Stimulated activated CD8-positive, alpha-beta memory T cell treated with anti-CD3 and anti-CD28 coated beads, Interleukin-15, amount 100 ng/mL, for 4 hours (primary cell): ENCODE measurements at regions not wholly inside any gene's neighbourhood (a gene's known extent, or its start where the extent isn't known, plus 50 kb on each side); places are given as distances from the start of the nearest gene placed in this dataset.
"Not testable (repeated sequence)": the region's sequence is repeated elsewhere in the genome, so short reads cannot be mapped to it uniquely, and the experiment has no call there.

Experiments
- DNase-seq, 2 donors: peaks; one replicate each; pipeline ENCODE4 v3.0.0-alpha.2; 2020; ENCODE audit warnings: low read depth in 2 of 2

DNA sequence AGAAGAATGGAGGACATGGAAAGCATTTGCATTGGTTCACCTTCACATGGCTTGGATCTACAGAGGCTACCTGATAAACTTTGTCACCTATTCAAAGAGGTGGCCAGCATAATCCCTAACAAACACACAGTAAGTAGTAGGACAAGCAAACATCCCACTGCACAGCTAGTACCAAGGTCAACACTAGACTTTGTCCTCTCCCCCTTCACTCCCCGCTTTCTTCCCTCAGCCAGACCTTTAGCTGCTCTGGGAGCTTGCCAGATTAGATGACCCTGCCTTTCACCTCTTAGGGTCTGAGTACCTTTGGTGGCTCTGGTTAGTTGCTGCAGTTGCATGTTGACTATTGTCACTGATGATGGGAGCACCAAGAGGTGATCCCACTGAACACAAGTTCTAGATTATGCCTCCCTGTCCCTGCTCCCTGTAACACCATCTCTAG is 211.3 kb downstream of the CCDC74A start:
- DNase-seq: not testable (repeated sequence)

- no peak for DNase-seq
These were observed 226.2 kb downstream of the CCDC74A start for GRCh38 chr2:131753640-131754561.

DNA sequence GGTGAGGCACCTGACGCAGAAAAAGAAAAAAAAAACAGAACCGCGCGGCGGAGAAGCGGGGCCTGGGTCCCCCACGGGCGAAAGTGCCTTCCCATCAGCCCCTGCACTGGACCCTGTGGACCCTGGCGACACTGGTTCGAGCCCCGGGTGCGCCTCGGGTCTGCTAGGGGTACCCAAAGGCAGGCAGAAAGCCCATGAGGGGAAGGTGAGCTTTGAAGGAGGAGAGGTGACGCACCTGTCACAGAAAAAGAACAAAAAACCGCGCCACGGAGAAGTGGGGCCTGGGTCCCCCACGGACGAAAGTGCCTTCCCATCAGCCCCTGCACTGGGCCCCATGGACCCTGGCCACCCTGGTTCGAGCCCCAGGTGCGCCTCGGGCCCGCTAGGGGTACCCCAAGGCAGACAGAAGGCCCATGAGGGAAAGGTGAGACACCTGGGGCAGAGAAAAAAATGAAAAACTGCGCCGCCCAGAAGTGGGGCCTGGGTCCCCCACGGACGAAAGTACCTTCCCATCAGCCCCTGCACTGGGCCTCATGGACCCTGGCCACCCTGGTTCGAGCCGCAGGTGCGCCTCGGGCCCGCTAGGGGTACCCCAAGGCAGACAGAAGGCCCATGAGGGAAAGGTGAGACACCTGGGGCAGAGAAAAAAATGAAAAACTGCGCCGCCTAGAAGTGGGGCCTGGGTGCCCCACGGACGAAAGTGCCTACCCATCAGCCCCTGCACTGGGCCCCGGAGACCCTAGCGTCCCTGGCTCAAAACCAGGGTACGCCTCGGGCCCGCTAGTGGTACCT is 227.4 kb downstream of the CCDC74A start:
- DNase-seq: no peak

GRCh38 chr2:131756141-131756907 is 228.6 kb downstream of the CCDC74A start:
- no peak for DNase-seq

- DNase-seq: not testable (repeated sequence)
These were observed 231.3 kb downstream of the CCDC74A start for GRCh38 chr2:131758941-131759340.

GRCh38 chr2:131774955-131775555 is 247.4 kb downstream of the CCDC74A start:
- DNase-seq: not testable (repeated sequence)

GRCh38 chr2:131775903-131776506 is 248.3 kb downstream of the CCDC74A start:
- not testable (repeated sequence) for DNase-seq

DNA sequence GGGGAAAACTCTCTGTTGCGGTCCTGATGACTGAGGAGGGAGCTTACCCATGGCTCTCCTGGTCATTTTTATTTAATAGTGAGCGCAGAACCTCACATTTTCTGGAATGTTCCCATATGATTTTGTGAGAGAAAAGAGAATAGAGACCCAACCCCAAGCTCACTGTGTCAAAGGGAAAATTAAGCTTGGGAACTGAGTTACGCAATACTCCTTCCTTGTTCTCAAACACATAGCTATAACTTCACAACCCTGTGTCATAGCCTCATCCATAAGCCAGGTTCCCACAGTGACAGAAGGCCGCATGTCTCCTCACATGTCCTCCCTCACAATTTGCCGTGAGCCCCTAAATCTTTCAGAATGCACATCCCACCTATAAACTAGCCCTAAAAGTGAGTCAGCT is 252.8 kb downstream of the CCDC74A start:
- DNase-seq: not testable (repeated sequence)

DNA sequence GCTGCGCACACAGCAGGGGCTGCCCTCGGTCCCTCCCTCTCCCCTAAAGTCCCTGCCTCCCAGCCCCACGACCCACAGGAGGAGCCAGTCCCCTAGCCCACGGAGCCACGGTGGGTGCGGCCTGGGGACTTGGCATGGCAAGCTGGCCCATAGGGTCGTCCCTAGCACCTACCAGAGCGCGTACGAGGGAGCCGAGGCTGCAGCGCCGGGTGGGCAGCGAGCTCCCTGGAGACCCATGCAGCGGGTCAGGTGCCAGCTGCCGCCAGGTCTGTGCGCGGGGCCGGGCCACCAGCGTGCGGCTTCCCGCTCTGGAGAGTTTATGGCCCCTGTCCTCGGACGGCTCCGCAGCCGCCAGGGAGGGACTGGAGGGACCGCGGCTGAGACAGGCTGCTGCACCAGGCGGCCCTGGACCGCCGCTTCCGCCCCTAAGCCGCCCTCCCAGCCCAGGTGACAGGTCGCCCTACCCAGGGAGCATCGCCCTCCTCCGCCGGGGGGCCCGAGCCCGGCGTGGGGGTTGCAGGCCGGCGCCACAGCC is 273.6 kb downstream of the CCDC74A start:
- DNase-seq: no peak

DNA sequence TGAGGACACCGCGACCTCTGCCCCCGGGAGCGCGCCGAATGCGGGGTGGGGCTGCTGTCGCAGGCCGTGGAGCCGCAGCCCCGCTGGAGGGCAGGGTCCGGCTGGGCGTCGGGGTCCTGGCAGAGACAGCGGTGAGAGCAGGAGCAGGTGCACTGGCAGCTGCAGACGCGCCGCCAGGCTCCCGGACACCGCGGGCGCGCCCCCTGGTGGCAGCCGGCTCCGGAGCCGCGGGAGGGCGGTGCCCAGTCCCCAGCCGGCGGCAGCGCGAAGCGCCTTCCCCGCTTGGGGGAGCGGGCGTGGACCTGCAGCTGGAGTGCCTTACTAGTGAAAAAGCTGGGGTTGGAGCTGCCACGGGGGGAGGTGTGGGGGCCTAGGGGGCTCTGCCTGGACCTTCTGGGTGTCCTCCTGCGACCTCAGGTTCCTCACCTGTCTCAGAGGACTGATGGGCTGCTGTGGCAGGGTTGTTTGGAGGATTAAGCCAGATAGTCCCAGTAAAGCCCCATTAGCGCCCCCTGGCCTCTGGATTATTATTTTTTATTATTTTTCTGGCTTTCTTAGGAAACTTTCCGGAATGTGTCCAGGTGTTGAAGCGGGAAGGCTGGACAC is 274.2 kb downstream of the CCDC74A start:
- DNase-seq: peak; percentile 48 to 55

GRCh38 chr2:131802351-131802836 is 274.7 kb downstream of the CCDC74A start:
- DNase-seq: peak; percentile 22 to 36

- not testable (repeated sequence) for DNase-seq
These were observed 275.5 kb downstream of the CCDC74A start for GRCh38 chr2:131803237-131803636.

DNA sequence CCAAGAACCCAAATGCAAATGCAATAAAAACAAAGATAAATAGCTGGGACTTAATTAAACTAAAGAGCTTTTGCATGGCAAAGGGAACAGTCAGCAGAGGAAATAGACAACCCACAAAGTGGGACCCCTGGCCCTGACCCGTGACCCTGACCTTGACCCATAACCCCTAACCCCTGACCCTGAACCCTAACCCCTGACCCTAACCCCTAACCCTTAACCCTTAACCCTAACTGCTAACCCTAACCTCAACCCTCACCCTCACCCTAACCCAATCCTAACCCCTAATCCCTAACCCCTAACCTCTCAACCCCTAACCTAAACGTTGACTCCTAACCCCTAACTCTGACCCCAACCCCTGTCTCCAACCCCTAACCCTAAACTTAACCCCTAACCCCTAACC is 284.9 kb downstream of the CCDC74A start:
- not testable (repeated sequence) for DNase-seq

DNA sequence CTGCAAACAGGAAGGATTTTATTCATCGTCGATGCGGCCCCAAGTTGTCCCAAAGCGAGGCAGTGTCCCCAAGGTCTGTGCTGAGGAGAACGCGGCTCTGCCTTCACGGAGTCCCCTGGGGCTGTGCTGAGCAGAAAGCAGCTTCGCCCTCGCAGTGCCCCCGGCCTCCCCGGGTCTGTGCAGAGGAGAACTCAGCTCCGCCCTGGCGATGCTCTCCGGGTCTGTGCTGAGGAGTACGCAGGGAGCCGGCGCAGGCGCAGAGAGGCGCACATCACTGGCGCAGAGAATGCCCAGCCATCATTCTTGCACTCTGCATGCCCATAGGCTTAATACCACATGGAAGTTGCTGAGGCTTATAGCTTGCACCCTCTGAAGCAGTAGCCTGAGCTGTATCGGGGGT is 285.7 kb downstream of the CCDC74A start:
- not testable (repeated sequence) for DNase-seq

GRCh38 chr2:131818267-131818973 is 290.7 kb downstream of the CCDC74A start:
- DNase-seq: not testable (repeated sequence)

GRCh38 chr2:131822237-131822721 is 294.6 kb downstream of the CCDC74A start:
- DNase-seq: not testable (repeated sequence)

GRCh38 chr2:131823058-131823457 is 295.4 kb downstream of the CCDC74A start:
- DNase-seq: not testable (repeated sequence)

DNA sequence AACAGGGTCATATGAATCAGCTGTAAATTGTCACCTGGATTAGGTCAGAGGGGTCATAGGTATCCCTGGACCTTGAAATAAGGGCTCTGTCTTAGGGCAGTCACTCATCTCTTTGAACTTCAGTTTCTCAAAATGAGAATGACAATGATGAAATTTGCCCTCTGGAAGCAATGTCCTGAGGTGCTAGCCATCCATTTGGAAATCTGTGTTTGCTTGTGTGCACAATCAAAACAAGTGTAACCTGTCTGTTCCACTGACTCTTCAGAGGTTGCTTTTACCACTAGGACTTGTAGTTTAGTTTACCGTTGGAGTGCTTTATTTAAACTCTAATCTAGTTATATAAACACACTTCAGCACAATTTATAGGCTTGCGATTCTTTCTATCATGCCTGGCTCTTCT is 297.3 kb downstream of the CCDC74A start:
- DNase-seq: not testable (repeated sequence)

DNA sequence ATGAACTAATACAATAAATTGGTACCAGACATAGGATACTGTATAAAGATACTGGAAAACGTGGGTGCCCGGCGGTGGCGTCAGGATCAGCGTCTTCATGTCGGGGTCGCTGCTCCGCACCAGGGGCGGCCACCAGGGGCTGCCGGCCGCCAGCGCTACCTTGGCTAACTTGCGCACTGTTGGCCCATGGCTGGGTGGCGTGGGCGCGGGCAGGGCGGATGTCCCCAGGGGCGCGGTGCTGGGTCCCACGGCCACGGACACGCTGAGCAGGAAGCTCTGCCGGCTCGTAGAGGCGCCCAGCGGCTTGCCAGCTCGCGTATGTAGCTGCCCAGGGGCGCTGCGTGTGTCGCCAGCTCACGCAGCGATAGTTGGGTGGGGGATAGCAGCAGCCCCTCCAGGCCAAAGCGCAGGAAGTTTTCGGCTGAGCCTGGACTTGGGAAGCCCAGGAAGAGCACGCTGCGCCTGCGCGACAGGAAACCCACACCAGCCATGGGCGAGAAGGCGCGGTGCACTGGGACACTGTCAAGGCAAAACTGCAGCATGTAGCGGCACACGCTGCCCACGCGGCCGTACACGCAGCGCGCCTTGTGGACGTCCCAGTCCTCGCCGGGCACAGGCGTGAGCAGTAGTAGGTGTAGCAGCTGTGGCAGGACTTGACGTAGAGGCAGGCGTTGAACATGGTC is 299.9 kb downstream of the CCDC74A start:
- DNase-seq: no peak
